HG02642 (cell line): ENCODE measurements at regions not wholly inside any gene's neighbourhood (a gene's known extent, or its start where the extent isn't known, plus 50 kb on each side); places are given as distances from the start of the nearest gene placed in this dataset.
"Not testable (repeated sequence)": the region's sequence is repeated elsewhere in the genome, so short reads cannot be mapped to it uniquely, and the experiment has no call there.

Source experiments
- ATAC-seq: cut with Tn5 transposase; IDR thresholded peaks from one replicate; pipeline ENCODE4 v1.9.1; 2021; ENCODE audit warnings: mild to moderate bottlenecking; ENCODE audit not compliant: unreplicated experiment, poor library complexity

DNA sequence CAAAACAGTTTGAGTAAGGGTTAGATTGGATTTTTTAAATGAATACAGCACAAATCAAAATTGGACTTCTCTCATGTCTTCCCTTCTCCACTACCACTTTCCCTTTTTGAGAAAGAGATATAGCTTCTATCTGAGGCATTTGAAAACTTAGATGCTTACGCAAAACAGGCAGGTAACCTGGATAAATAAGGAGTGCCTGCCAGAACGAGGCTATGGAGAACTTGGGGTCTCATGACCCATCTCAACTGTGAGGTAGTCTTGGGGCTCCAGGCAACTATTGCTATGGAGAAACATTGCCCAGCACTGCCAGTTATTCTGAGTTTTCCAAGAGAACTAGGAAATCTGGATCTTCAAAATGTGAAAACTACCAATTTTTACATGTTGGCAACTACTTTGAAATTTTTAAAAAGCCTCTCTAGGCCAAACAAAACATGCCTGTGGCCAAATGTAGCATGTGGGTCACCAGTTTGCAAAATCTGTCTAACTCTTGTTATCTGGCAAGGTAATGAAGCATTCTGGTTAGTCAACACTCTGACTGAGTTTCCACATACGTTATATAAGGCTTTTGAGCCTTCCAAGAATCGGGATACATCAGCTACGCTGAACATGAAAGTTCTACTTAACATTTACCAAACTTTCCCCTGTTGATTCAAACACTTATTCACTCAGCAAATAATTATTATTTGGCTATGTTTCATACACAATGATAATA, 752.7 kb downstream of the KCNA4 start:
- ATAC-seq, result no peak

DNA sequence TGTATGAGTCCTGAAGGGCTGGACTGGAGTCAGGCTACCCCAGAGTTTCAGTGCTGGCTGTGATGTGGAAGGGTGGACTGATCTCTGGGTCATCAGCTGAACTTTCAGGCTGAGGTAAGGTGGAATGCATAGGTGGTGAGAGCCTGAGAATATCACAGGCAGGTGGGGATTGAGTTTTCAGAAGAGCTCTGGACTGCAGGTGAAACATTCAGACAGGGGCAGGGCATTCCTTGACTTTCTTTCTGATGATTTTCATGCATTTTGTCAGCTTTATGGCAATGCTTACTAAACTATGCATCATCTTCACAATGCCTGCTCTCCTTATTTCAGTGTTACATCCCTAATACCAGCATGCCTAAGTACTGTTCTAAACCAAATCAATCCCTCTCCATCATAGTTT, 755.0 kb downstream of the KCNA4 start:
- ATAC-seq, result no peak

DNA sequence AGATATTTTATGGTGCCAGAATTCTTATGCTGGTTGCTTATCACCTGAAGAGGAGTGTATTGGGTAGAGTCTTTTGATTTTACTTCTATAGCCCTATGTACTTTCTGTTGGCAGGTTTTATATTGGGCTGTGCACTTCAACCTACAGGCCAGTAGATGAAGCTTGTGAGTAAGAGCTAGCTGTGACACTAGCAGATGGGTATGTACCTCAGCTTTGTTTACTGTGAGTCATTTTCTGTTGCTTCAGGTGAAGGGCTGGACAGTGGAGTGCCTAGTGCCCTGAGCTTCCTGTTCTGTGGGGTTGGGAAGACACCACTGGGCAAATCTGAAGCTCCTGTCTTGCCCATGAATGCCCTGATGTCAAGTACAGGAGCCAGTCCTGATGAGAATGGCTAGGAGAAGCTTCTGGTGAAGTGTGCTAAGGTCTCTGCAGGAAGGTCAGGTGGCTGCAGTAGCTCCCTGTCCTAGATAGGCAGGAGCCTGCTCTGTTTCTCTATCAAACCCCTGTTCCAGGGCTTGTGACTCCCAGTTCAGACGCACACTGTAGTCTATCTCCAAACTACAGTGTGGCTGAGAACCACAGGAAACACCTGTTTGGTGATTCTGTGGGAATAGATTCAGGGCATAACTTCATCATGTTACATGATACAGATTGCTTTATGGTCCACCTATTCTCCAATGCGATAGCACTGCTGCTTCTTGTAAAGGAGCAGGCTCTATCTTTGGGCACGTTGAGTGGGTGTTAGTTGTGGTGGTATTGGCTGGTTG, 755.7 kb downstream of the KCNA4 start:
- no peak for ATAC-seq

DNA sequence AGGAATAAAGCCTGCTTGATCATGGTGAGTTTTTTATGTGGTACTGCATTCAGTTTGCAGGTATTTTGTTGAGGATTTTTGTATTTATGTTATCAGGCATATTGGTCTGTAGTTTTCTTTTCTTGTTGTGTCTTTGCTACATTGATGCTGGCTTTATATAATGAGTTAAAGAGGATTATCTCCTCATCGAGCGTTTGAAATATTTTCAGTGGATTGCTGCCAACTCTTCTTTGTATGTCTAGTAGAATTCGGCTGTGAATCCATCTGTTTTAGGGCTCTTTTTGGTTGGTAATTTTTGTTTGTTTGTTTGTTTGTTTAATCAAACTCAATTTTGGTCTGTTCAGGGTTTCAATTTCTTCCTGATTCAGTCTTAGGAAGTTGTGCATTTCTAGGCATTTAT, 758.4 kb downstream of the KCNA4 start:
- no peak for ATAC-seq

DNA sequence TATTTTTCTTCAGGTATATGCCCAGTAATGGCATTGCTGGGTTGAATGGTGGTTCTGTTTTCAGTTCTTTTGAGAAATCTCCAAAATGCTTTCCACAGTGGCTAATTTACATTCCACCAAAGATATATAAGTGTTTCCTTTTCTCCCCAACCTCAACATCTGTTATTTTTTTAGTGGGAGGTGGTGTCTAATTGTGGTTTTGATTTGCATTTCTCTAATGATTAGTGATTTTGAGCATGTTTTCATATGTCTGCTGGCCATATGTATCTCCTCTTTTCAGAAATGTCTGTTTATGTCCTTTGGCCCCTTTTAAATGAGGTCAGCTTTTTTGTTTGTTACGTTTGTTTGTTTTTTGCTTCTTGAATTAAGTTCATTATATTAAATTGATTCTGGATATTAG, 760.2 kb downstream of the KCNA4 start:
- no peak for ATAC-seq

DNA sequence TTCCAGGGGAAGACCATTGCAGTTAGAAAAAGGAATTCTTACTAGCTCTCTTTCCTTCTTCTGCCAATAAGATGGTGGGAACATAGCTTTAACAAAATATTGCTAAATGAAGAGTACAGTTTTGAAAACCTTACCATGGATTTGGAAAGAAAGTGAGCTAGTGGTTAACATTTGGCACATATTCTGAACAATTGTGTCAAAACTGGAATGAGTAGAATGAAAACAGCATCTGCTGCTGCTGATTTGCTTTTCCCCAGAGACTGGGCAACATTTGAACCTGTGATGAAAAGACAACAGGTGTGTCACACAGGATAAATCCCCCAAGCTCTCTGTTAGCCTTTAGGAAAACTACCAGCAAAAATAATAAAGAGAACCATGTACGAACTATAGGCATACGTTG, 761.4 kb downstream of the KCNA4 start:
- ATAC-seq, result no peak

DNA sequence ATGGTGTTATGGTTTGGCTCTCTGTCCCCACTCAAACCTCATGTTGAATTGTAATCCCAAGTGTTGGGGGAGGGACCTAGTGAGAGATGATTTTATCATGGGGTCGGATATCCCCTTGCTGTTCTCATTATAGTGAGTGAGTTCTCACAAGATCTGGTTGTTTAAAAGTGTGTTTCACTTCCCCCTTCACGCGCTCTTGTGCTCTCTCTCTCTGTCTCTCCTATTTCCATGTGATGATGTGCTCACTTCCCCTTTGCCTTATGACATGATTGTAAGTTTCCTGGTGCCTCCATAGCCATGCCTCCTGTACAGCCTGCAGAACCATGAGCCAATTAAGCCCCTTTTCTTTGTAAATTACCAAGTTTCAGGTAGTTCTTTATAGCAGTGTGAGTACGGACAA, 765.1 kb downstream of the KCNA4 start:
- peak; percentile 70 for ATAC-seq

DNA sequence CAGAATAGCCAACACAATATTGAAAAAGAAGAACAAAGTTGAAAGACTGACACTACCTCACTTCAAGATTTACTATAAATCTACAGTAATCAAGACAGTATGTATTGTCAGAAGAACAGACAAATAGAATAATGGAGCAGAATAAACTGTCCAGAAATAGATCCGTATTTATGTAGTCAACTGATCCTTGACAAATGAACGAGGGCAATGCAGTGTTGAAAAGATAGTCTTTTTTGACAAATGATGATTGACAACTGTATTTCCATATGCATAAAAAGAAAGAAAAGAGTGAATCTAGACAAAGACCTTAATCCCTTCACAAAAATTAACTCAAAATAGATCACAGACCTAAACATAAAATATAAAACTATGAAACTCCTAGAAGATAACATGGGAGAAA, 767.1 kb downstream of the KCNA4 start:
- no peak for ATAC-seq

DNA sequence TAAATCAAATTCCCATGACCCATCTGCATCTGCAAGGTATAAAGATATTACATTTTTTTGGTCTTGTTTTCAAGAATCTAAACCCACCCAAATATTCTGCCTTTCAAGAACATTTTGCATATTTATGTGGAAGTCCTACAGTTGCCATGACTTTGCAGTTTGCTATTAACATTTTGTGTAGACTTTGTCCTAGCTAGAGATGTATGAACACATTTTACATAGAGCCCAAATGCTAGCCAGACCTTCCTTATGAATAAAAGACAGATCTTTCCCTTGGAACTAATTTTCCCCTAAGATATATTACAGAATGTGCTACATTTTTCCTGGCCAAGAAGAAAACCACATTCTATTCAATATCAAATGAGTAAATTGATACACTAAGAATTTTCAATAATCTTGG, 772.5 kb downstream of the KCNA4 start:
- no peak for ATAC-seq

DNA sequence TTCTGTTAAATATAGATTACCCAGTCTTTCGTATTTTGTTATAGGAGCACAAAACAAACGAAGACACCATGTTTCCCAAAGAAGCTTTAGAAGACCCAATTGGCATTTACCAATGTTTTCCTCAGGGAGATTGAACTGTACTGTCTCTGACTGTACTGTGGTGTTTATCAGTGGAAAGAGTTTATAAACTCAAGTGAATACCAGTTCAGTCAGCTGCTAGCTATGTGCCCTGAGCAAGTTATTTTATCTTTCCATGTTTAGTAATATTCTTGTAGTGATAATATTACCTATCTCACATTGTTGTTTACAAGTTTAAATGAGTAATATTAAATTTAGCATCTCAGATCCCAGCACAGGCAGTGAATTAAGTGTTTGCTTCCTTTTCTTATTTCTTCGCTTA, 773.2 kb downstream of the KCNA4 start:
- ATAC-seq, result no peak

DNA sequence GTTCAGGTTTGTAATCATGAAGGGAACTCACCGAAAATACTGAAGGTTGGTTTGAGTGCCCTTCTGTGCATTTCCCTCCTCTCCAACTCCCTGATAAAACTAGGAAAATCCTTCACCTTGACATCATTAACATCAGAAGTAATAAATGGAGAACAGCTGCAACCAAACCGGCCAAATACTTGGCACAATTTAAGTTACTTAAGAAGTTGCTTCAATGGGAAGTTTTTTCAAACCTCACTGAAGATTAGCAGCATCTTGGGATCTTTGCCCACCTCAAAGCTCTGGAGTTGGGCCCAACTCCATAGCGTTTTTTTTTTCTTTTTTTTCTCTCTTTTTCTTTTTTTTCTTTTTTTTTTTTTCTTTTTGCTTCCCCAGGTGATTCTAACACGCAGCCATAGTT, 784.8 kb downstream of the KCNA4 start:
- no peak for ATAC-seq

DNA sequence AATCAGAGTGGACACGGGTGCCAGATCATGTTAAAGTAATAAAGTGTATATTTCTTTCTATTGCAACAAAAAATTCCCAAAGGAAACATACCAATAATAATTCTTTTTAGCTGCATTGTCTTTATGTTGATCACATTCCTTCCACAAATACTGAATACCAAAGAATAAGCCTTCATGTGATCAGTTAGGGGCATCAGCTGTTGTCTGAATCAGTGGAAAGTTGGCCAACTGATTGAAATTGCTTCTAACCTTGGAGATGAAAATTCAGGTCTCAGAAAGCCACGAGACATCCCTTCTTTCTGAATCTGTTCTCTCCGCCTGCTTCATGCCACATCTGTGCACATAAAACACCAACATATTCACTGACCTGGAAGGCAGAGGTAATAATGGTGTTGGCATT, 785.2 kb downstream of the KCNA4 start:
- ATAC-seq, result no peak

DNA sequence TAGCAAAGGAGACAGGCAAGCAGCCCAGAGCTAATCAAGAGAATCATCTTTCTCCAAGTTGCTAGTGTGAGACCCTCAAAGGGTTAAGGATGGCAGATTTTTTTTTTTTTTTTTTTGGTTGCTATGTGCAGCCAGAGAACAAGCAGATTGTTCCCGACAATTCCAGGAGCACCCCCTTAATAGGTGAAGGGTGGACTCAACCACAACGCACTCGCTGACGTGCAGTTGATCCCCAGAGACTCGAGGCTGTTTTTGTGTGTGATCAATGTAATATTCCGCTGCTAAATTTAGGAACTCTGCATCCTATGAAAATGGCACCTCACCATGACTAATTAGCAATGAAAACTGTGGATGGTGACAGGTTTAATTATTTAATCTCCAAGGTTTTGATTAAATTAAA, 789.0 kb downstream of the KCNA4 start:
- no peak for ATAC-seq

DNA sequence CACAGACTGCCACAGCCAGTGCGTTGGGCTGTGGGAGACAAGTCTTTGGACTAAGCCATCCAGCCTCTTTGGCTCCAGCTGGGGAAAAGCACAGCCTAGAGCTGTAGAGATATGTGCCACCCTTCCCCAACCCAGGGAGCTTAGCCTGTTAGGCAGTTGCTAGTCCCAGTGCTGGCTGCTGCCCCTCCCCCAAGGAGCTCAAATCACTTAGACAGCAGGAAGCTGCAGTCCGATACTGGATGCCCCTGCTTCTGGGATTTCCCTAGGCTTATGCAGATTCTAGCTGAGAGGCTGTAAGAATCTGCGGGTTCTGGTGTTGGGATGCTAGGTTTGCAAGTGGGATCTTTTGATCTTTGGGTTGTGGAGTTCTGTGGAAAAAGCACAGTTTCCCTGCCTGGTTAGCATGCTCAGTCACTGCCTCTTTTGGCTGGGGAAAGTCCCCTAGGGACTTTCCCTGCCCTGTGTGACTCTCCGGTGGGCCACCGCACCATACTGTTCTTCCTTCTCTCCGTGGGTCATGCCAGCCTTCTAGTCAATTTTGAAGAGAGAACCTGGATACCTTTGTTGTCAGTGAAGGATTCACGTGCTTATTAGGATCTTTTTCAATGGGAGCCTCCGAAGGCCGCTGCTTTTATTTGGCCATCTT, 792.0 kb downstream of the KCNA4 start:
- no peak for ATAC-seq

DNA sequence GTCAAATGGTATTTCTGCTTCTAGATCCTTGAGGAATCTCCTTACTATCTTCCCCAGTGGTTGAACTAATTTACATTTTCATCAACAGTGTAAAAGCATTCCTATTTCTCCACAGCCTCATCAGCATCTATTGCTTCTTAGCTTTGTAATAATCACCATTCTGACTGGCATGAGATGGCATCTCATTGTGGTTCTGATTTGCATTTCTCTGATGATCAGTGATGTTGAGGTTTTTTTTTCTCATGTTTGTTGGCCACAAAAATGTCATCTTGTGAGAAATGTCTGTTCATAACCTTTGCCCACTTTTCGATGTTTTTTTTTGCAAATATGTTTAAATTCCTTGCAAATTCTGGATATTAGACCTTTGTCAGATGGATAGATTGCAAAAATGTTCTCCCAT, 797.3 kb downstream of the KCNA4 start:
- ATAC-seq, result not testable (repeated sequence)

DNA sequence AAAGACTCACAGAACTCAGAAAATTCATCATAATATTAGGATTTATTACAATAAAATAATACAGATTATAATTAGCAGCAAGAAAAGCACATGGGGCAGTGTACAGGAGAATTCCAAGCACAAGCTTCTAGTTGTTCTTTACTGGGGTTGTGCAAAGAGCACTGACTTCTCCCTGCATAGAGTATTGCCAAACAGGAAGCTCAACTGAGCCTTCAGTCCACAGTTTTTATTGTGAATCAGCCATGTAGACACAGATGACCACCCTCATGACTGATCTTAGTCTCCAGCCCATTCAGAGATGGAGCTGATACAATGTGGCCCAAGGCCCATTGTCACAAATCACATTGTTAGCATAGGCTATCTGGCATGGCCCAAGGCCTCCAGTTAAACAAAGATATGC, 798.9 kb downstream of the KCNA4 start:
- no peak for ATAC-seq

DNA sequence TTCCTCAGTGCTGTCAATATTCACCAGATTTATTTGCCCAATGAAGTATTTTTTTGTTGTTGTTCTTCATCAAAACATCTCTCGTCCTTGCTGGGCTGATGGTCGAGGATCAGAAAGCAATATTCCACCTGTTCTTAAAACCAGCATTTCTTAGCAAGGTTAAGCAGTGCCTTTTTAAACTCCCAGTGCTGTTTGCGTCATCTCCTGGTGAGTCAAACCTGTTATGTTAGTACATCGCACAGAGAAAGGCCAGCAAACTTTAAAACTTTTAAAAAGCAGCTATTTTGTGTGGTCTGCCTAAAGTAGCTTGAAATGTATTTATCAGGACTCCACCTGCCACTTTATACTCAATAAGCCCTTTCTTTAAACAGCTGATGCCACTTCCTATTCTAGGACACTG, 802.0 kb downstream of the KCNA4 start:
- ATAC-seq, result no peak

DNA sequence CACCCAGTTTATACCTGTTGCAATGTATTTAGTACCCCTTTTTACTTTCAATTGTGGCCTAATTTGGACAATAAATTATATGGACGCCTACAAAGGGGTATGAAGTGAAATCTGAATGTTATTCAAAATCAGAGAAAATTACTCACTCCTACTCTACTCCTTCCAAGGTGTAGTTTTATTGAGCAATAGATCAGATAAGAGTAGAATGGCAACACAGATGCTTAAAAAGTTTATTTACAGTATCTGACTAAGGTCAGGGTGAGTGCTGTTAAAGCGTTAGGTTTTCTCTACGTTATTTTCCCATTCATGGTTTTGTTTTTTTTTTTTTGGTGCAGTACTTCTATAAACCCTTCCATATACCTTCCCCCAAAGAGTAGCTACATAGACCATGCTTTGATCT, 805.6 kb downstream of the KCNA4 start:
- no peak for ATAC-seq

DNA sequence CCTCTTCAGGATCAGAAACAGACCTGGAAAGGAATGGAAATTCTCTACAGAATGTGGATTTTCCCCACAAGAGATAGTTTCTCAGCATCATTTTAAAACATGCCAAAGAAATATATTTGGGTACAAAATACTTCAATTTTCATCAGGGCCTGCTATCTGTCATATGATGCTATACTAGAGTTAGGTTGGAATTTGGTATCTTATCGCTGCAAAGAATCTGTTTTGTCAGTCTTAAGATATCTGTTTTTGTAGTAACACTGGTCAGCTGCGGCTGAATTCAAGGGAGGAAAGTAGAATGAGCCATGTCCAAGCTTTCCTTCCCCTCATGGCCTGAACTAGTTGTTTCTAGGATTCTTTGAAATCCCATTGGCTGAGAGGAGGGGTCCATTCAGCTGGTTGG, 806.4 kb downstream of the KCNA4 start:
- ATAC-seq, result no peak

DNA sequence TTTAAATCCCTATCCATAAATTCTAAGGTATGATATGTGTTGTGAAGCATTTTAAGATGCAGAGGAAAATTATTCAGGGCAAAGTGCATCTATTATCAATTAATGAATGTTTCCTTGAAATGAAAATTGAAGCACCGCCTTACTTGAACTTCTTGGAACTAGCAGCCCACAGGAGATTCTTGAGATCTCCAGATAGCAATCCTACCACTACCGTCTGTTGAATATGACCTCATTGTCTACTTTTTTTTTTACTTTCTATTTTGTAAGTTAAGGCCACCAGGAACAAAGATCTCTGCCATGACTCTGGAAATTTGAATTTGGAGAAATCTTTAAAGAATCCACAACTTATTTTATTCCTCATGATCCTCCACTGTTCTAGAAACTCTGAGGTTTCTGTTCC, 808.7 kb downstream of the KCNA4 start:
- no peak for ATAC-seq

DNA sequence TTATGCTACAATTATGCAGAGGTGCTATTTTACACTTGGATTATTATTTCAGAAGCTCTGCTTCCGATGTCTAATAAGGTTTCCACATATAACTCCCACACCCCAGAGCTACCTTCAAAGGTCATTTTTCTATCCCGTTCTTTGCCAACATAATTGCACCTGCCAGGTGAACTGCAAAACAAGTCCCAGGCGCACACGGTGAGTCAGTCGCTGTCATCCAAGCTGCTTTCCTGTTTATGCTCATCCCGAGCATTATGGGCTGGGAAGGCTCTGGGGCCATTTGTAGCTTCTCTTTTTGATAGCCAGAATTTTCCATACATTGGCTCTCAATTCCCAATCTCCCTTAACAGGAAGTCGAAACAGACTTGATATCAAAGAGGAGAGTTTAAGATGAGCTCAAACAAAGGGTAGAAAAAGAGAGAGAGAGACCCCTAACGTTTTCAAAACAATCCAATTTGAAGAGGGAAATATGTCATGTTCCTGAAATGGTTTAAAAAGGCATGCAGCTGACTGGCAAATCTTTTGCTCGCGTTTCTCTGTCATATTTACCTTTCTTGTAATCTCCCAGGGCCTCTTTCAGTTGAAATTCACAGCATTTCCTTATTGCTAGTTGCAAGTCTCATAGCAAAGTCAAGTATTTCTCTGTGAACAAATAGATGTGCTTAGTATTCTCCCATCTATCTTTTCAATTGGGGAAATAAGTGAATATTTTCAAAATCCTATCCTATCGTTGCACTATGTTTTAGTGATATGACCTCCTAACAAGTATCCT, 815.9 kb downstream of the KCNA4 start:
- ATAC-seq, result no peak
